ENCODE measurements at regions not wholly inside any gene's neighbourhood (a gene's known extent, or its start where the extent isn't known, plus 50 kb on each side); places are given as distances from the start of the nearest gene placed in this dataset.

DNA sequence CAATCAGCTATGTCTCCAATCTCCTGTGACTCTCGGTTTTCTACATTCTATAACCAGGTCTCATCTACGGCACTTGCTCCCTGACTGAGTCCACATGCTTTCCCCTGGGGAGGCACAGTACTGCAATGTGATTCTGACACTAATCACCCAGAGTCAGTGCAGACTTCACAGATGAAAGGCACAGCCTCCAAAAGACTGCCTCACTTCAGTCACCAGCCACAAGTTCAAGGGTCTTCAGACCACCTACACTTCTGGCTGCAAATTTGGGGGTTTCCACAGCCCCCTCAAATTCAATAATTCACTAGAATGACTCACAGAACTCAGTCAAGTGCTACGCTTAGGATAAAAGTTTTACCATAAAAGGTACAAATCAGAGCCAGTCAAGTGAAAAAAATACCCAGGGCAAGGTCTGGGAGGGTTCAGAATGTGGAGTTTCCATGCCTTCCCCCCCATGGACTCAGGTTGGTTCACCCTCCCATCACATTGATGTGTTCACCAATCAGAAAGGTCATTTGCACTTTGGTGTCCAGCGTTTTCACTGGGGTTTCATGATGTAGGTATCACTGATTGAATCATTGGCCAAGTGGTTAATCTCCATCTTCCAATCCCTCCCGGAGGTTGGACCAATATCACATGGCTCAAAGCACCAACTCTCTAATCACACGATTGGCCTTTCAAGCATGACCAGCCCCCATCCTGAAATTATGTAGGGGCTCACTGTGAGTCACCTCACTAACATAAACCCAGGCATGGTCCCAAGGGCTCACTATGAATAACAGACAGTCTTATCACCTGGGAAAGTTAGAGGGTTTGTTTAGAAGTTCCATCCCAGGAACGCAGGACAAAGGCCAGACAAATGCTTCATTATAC, 182.9 kb upstream of the CAMK1G start:
- DNase-seq (ENCODE audit: low spot score): no peak

DNA sequence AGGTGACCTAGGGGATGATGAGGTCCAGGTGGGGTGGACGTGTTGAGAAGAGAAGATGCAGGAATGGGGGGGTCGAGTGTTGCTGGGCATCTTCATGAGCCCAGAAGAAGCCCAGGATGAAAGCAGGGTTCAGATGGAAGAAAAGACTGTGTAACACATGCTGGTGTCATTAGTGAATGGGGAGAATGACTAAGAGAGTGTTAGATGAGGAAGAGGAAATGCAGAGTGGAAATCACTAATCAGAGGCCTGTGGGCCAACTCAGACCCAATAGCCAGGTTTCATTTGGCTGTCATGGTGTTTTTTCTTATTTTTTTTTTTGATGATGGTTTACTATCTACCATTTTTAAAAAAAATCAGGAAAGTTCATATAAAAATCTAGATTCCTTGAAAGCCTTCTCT, 180.8 kb upstream of the CAMK1G start:
- no peak for DNase-seq (ENCODE audit: low spot score)

DNA sequence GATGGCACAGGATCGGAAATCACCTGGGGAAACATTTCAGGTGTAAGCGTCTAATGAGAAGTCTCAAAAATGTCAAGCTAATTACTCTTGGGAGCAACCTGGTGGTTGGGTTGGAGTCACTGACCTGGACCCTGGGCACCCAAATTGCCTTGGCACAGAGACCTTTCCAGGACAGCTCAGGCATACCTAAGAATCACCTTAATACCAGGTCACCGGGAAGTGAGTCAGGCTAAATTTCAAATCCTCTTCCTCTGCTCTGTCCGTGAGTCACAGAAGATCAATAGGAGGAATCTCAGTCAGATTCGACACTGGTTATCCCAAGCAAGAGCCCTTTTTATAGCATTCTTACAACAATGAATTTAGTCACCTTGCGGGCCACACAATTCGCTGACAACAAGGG, 179.6 kb upstream of the CAMK1G start:
- DNase-seq (ENCODE audit: low spot score): no peak

DNA sequence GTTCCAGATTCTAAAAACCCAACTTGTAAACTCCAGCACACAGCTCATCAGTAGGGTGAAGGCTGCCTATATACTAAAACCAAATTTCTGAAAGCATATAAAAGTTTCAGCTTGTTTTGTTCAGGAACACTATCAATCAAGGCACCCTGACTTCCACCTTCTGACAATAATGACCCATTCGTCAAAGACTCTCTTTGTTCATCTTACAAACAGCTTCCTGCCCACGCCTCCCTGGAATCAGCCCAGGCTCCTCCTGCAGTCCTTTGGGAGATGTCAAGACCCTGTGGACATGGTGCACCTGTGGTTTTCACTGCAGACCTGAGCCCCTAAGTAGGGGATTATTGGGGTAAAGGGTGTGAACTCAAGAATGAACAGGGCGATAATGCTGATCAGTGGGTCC, 178.9 kb upstream of the CAMK1G start:
- no peak for DNase-seq (ENCODE audit: low spot score)

DNA sequence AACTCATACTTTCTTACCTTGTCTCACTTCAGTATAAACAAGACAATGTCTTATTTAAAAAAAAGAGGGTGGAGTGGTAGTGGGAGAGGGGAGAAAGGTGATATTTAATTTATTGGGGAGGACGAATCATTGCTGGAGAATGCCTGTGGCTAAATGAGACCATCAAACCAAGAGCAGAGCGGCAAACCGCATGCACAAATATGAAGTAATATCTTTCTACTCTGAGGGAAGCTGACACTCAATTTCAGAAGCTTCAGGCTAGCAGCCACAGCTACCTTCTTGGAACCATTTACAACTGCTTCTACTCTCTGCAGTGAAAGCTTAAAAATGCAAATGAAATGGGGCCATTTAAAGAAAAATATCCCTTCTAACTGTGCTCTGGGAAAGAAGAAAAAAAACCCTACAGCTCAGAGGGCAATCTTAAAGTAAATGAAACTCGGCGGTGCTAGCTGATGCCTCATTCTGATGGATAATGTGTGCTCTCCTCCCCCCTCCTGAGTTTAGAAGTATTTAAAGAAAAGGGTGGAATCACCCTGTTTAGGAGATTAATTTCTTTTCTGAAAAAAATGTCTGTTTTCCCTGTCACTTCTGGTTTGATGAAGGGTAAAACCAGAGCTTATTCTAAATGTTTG, 178.2 kb upstream of the CAMK1G start:
- DNase-seq (ENCODE audit: low spot score): no peak

DNA sequence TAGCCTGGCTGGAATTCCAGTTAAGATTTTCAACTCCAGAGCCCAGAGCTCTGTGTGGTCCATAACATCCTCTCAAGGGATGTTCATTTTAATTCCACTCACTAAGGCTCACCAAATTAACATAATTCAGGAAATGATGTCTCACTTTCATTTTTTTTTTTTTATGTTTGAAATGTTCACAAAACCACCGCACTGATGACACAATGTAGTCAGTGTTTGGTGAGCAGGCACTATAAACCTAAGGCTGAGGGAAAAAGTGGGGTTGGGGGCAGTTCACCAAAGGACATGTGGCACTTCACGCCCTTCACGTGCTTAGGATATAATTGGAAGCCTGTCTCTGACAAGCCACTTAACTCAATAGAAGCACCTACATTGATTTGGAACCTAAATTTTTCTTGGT, 177.3 kb upstream of the CAMK1G start:
- no peak for DNase-seq (ENCODE audit: low spot score)

DNA sequence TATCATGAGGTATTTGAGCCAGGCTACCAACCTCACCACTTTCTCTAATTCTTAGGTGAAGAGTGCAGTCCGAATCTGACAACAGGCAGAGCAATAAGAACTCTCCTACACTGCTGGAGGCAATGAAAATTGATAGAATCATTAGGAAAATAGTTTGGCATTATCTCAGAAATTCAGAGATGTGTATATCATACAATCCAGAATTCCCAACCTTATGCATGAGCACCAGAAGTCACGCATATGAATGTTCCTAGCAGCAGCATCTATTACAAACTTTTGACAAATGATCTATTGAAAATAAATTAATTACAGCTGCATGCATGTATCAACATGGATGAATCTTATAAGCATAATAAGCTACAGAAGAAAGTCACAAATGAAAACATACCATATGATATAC, 176.9 kb upstream of the CAMK1G start:
- DNase-seq (ENCODE audit: low spot score): no peak

DNA sequence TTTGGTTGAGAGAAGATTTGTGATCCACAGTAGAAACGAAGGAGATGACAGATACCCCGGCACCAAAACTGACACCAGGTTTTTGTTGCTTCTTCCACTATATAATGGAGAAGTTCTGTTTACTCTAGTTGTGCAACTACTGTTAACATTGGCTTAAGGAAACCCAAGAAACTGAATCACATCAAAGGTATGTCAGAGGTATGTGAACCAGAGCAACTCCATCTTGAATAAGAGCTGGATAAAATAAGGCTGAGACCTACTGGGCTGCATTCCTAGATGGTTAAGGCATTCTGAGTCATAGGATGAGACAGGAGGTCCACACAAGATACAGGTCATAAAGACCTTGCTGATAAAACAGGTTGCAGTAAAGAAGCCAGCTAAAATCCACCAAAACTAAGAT, 173.7 kb upstream of the CAMK1G start:
- no peak for DNase-seq (ENCODE audit: low spot score)

DNA sequence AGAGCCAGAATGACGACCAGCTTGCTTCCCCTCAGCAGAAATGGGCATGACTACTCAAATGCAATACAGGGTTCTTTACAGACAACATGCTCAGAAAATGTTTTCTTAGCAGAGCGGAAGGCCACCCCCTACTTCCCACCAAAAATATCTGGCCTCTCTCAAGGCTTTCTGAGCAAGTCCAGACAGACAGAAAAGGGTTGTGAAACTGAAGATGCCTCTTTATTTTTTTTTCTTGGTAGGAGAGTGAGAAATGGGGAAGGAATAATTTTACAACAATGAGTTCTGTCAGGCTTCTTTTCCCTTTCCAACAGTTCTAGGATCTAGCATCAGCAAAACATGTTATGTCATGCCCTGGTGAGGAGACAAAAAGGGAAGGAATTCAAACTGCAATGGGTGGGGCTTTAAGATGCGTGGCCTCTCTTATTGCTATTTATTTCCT, 172.0 kb upstream of the CAMK1G start:
- DNase-seq (ENCODE audit: low spot score): peak; percentile 37

DNA sequence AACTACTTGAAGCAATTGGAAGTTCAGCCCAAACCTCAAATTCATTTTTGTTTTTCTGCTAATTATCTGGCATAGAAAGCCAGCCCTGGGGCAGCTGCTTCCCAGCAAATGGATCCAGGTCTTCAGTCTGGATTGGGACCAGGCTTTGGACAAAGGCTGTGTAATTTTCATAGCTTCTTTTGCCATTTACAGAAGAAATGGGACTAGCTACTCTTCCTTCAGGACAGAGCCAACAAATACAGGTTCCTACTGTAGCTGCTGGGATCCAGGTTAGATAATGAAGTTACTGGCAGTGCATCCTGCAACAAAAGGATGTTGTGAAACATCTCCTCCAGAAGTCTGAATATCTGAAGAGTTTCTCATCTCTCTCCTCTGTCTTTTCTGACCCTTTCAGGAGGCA, 171.5 kb upstream of the CAMK1G start:
- DNase-seq (ENCODE audit: low spot score): no peak

DNA sequence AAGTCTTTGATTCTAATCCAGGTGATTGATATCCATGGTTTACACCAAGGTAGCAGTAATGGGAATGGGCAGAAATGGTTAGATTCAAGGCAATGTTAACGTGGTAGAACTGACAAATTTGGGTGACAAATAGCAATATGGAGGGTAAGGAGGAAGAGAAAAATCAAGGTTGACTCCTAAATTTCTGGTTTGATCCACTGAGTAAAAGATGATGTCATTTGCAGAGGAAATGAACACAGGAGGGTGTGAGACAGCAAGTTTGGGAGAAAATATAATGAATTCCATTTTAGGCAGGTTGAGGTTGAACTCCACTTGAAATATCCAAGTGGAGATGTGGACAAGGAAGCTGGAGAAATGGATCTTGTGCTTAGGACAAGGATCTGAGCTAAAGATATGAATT, 170.9 kb upstream of the CAMK1G start:
- no peak for DNase-seq (ENCODE audit: low spot score)

DNA sequence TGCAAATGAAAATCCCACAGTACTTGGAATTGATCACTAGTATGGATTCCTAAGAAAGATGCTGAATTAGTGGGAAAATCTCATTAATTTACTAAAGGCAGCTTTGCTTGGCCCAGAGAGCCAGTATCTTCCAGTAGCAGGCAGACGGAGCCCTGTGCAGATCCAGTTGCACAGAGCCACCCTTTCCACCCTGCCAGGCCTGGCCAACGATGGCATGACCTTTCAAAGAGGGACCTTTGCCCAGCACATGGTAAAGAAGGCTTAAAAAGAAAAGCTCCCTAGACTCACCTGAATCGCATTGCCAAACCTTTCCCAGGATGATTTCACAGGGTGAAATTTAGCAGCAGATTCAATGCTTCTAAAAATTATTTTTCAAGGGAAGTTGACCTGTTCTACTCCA, 170.5 kb upstream of the CAMK1G start:
- no peak for DNase-seq (ENCODE audit: low spot score)

DNA sequence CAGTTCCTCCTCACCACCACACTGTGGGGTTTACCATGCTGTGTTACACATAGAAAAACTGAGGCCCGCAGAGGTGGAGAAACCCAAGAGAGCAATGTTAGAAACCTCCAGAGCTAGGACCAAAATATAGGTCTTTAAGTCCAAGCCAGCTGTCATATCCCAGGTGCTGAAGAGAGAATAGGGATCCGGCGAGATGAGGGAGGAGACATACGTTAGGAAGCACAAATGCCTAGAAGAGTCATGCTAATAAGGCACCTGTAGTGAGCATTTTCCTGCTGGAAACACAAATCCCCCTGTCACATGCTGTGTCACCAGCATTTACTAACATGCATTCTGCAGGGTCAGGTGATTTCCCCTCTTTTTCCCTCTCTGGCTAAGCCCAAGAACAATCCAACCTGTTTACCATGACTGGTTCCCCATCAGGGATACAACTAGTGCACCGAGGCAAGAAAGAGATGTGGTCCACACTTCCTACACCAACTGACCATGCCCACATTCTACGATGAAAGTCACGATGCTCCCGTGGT, 168.6 kb upstream of the CAMK1G start:
- DNase-seq (ENCODE audit: low spot score): no peak

DNA sequence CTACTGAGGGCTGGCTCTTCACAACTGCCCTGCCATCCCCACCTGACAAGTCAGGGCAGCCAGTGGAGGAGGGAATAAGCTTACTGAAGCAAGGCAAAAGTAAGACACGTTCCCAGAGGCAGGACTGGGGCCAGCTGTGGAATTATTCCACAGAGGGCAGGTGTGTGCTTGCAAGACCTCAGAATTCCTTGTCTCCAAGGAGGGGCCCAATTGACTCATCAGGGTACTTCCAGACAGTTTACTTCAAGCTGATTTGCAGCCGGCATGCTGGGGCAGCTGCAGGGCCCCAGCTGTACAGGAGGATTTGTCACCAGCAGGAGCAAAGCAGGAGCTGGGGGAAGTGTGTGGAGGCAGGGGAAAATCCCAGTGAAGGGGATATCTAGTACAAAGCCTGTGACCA, 167.5 kb upstream of the CAMK1G start:
- DNase-seq (ENCODE audit: low spot score): no peak

DNA sequence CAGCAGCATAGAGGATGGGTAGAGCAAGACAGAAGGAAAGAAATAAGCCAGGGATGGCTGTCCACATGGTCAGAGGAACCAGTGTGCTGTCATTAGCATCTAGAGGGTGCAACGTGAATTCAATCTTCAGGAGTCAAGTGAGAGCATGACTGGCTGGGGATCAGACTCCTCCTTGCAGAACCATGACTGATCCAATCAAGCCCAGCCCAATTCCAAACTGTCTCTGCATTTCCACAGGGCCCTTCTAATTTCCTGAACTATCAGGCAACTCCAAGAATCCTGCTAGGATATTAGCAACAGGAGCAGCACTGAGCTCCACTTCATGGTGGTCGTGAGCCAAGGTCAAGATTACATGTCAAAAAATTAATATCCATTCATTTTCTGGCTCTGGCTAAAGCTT, 166.8 kb upstream of the CAMK1G start:
- no peak for DNase-seq (ENCODE audit: low spot score)

DNA sequence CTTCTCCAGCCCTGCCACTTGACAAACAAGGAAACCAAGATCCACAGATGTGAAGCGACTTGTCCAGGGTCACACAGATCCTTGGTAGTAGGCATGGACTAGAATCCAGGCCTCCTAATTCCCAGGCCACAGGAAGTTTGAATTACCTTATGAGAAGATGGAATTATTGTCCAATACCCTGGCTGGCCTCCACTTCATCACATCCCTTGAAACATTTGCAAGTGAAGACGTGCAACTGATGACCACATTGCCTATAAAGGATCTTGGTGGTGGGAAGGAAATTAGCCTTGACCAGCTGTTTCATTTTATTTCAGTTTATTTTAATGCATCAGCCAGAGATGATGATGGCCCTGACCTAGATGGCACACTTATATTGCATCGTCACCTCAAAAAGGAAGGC, 165.8 kb upstream of the CAMK1G start:
- no peak for DNase-seq (ENCODE audit: low spot score)

DNA sequence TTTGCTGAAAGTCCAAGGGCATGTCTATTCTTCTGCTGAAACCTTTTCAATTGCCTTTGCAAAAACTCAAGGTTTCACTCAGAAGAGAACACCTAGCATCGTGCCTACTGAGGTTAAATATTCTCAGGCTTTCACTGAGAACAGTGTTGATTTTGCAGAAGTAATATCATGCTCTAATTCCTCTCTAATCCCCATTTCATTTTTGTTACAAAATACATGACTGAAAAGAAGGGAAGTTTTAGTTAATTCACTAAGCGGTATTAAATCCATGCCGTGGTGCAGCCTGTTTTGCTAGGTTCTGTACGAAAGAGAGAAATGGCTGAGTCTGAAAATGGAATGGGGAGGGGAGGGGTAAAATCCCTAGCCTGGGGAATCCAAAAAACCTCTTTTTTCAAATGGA, 163.2 kb upstream of the CAMK1G start:
- no peak for DNase-seq (ENCODE audit: low spot score)

DNA sequence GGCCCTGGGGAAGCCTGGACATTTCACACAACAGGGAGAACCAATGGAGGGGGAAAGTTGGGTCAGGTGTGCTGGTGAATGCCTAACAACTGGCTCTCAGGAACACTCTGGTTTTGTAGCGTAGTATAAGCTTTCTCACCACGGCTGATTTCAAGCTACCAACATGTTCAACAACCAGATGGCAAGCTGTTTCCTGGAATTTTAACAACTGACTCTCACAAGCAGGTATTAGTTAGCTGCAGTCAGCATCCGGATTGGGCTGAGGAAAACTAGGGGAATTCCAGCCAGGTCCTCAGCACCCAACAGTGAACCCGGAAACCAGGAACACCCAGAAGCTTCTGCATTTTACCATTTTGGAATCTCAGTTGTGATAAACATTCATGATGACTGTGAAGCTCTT, 162.3 kb upstream of the CAMK1G start:
- no peak for DNase-seq (ENCODE audit: low spot score)

DNA sequence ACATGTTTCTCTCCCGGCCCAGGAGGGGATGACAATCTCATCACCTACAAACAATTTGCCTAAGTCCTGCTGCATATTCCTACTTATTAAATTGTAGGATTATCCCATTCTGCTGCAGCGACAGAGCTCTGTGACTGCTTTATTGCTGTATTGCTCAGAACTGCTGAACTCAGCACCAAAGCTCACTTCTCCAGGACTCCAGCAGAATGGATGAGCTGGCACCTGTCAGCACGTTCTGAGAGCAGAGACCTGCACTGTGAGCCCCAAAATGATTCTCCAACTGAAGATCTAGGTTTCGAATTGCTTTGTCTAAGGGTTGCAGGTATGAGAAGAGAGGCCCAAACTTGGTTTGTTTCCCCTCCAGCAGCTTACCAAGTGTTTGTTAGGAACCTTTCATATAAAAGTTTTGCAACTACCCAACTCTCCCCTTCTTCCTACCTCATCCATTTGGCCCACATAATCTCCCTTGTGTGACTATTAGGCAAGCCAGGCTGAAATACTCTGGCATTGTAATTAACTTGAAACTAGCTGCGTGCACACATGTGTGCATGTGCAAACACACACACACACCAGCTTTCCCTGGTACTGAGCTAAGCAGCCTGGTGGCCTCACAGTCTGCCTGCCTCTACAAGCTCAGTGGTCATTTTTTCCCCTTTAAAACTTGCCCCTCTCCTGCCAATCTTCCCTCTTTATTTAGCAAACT, 161.4 kb upstream of the CAMK1G start:
- DNase-seq (ENCODE audit: low spot score): no peak

DNA sequence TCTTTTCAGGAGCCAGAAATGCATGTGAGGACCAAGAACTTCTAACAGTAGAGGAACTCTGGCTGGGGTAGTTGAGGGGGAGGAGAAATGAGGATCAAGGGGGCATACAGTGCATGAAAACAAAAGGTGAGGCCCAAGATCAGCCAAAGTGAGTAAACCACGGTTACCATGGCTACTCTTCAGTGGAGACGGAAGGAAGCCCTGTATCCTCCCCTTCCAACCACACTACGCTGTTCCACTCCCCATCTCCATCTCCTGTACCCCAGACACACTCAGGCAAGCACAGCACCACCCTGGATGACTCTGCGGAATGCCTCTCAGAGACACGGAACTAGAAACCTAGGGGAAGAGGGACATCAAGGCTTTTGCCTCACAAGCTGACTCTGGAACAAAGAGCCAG, 157.6 kb upstream of the CAMK1G start:
- no peak for DNase-seq (ENCODE audit: low spot score)

DNA sequence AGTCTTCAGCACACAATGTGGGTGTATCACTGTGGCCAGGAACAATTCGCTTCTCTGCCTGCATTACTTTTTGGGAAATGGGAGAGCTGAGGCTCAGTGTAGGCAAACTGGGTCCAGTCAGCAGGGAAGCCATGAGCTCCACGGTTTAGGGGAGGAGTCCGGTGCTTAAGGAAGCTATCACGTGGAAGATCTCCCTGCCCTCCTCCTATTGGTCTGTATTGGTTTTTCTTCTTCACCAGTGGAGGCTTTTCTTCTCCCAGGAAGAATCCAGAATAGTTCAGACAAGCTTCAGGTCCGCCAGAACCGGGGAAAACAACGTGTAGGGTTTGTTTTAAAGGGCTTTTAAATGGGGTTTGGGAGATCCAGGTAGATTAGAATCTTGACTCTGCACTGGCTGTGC, 156.2 kb upstream of the CAMK1G start:
- no peak for DNase-seq (ENCODE audit: low spot score)

DNA sequence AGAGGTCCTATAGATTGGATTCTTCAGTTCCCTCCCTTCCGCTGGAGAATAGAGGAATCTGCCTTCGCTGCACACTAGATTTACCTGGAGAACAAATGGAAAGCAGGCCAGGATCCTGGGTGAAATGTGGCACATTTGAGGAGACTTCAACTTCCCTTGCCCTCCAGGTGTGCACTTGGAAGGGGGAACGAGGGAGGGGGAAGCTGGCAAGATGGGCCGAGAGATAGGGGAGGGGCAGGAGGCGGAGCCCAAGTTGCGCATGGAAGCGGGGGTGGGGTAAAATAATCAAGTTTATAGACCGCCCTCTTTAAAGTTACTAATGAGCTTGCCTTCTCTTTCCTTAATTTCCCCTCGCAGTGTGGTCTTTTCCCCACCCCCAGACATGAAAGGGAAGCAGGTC, 155.7 kb upstream of the CAMK1G start:
- DNase-seq (ENCODE audit: low spot score): no peak
